HepG2 (cell line): ENCODE measurements at regions not wholly inside any gene's neighbourhood (a gene's known extent, or its start where the extent isn't known, plus 50 kb on each side); places are given as distances from the start of the nearest gene placed in this dataset.

Experiments used
- ATAC-seq: fragments of 200-7000 bp; cut with Tn5 transposase; 3 replicates; pipeline ENCODE4 v1.9.1; 2020; ENCODE audit warnings: mild to moderate bottlenecking, moderate library complexity
- BruUV-seq: library from RNA; stranded (reverse); fragments of 400-500 nt; replicated peaks from 2 replicates; lab custom pipeline; 2021; lab: Mats Ljungman, UMichigan
- CTCF ChIA-PET: fragments of 300-600 bp; formaldehyde crosslinking; extraction: SDS; loops from one replicate; lab custom pipeline; 2021; ENCODE audit warnings: low total read pairs, inconsistent platforms, low intra/inter-chr PET ratio; lab: Yijun Ruan, JAX
- POLR2A ChIA-PET: fragments of 350-600 bp; sonication (Branson Sonifier 250); formaldehyde crosslinking; loops from one replicate; lab custom pipeline; 2020; ENCODE audit warnings: antibody characterized with exemption, inconsistent platforms; lab: Yijun Ruan, JAX
- DNase-seq: peaks from one replicate; pipeline ENCODE4 v3.0.0-alpha.2; 2015; ENCODE audit warnings: low spot score
- FAIRE-seq: peaks from 3 replicates; lab custom pipeline; 2011; peaks lifted over from hg19 to GRCh38; lab: Jason Lieb, UNC
- H2AFZ ChIP-seq: one replicate; pipeline ENCODE4 v1.6.1; 2011; ENCODE audit warnings: low read length, inconsistent platforms
- H3K27ac ChIP-seq: fragments of 300-600 bp; 3 replicates; pipeline ENCODE4 v1.8.0; 2011; ENCODE audit warnings: mixed run types, mild to moderate bottlenecking, mixed read lengths, low read length, inconsistent platforms; ENCODE audit not compliant: insufficient read depth; ENCODE audit errors: extremely low read length
- H3K27me3 ChIP-seq, 2 experiments: fragments of 200-600 bp in 1 of 2; 2 replicates in 1 of 2; 3 replicates in 1 of 2; pipeline versions ENCODE4 v1.6.0 to v1.8.0; 2011; ENCODE audit warnings: low read length in 2 of 2, mild to moderate bottlenecking in 2 of 2, moderate library complexity in 2 of 2, inconsistent platforms in 1 of 2; ENCODE audit not compliant: insufficient read depth in 2 of 2, control insufficient read depth in 1 of 2
- H3K36me3 ChIP-seq, 2 experiments: fragments of 200-600 bp in 1 of 2; replicated peaks in 1 of 2; 2 replicates in 1 of 2; 3 replicates in 1 of 2; pipeline versions ENCODE4 v1.5.1 to v1.8.0; 2011; ENCODE audit warnings: low read length in 2 of 2, inconsistent platforms in 1 of 2; ENCODE audit not compliant: insufficient read depth in 2 of 2, control insufficient read depth in 1 of 2
- H3K4me1 ChIP-seq: 2 replicates; pipeline ENCODE4 v1.5.1; 2012; ENCODE audit warnings: low read length, inconsistent platforms; ENCODE audit not compliant: insufficient read depth
- H3K4me2 ChIP-seq: 2 replicates; pipeline ENCODE4 v1.6.0; 2011; ENCODE audit warnings: low read depth, low read length, inconsistent platforms
- H3K4me3 ChIP-seq, 3 experiments: fragments of 200-600 bp in 1 of 3; sonication (generic), shearing (Covaris generic) in 1 of 3; replicated peaks in 1 of 3; 2 replicates each; pipeline ENCODE4 v1.5.1; 2011 to 2016; ENCODE audit warnings: low read length in 3 of 3, inconsistent platforms in 2 of 3, low read depth in 2 of 3, mild to moderate bottlenecking in 2 of 3, control low read depth in 1 of 3, mixed read lengths in 1 of 3; ENCODE audit not compliant: insufficient read depth in 1 of 3
- H3K79me2 ChIP-seq: one replicate; pipeline ENCODE4 v1.6.1; 2011; ENCODE audit warnings: low read length, inconsistent platforms; ENCODE audit not compliant: insufficient read depth
- H3K9ac ChIP-seq: 2 replicates; pipeline ENCODE4 v1.6.0; 2011; ENCODE audit warnings: mild to moderate bottlenecking, low read depth, low read length, inconsistent platforms; ENCODE audit not compliant: insufficient read depth
- H3K9me3 ChIP-seq: 2 replicates; pipeline ENCODE4 v1.5.1; 2012; ENCODE audit warnings: mild to moderate bottlenecking, low read length
- H4K20me1 ChIP-seq: 2 replicates; pipeline ENCODE4 v1.6.0; 2011; ENCODE audit warnings: inconsistent platforms, mild to moderate bottlenecking, low read length, moderate library complexity; ENCODE audit not compliant: insufficient read depth
- ATF4 ChIP-seq, 2 experiments: fragments of 450-650 bp in 1 of 2; sonication (generic) in 1 of 2; formaldehyde crosslinking; IDR thresholded peaks; 2 replicates each; pipeline versions ENCODE4 v1.5.0 to v1.8.0; 2020 to 2022; ENCODE audit warnings: mild to moderate bottlenecking in 1 of 2, missing genetic modification reagents in 1 of 2
- BCLAF1 ChIP-seq: fragments of 450-650 bp; IDR thresholded peaks from 2 replicates; pipeline ENCODE4 v1.6.1; 2017; ENCODE audit warnings: mild to moderate bottlenecking
- CCAR2 ChIP-seq: fragments of 200-400 bp; formaldehyde crosslinking; optimal IDR thresholded peaks from 2 replicates; pipeline ENCODE3; 2018; ENCODE audit warnings: low read depth, mild to moderate bottlenecking, low read length, moderate library complexity
- HES4 ChIP-seq: sonication (generic); formaldehyde crosslinking; IDR thresholded peaks from 2 replicates; pipeline ENCODE4 v1.9.0; 2021; ENCODE audit warnings: mild to moderate bottlenecking, missing genetic modification reagents, borderline replicate concordance
- POGZ ChIP-seq: sonication (generic); formaldehyde crosslinking; IDR thresholded peaks from 2 replicates; pipeline ENCODE4 v1.4.0; 2020; ENCODE audit warnings: mild to moderate bottlenecking, missing genetic modification reagents
- SIN3A ChIP-seq: IDR thresholded peaks from 2 replicates; pipeline ENCODE4 v1.6.1; 2011; ENCODE audit warnings: low read depth, mild to moderate bottlenecking, control low read depth, low read length, borderline replicate concordance
- SMARCC2 ChIP-seq: fragments of 450-650 bp; IDR thresholded peaks from 2 replicates; pipeline ENCODE4 v1.6.1; 2017; ENCODE audit warnings: antibody characterized with exemption, mild to moderate bottlenecking
- STAT5B ChIP-seq: sonication (generic); formaldehyde crosslinking; IDR thresholded peaks from 2 replicates; pipeline ENCODE4 v1.4.0; 2020; ENCODE audit warnings: missing genetic modification reagents
- TEF ChIP-seq: sonication (generic); formaldehyde crosslinking; IDR thresholded peaks from 2 replicates; pipeline ENCODE4 v1.5.0; 2020; ENCODE audit warnings: missing genetic modification reagents
- ZIK1 ChIP-seq: sonication (generic); formaldehyde crosslinking; IDR thresholded peaks from 2 replicates; pipeline ENCODE4 v1.5.0; 2020; ENCODE audit warnings: mild to moderate bottlenecking, low read depth, missing genetic modification reagents, borderline replicate concordance
- ZNF441 ChIP-seq: sonication (generic); formaldehyde crosslinking; IDR thresholded peaks from 2 replicates; pipeline ENCODE4 v1.7.0; 2021; ENCODE audit warnings: missing genetic modification reagents, borderline replicate concordance
- ZNF674 ChIP-seq: sonication (generic); formaldehyde crosslinking; IDR thresholded peaks from 2 replicates; pipeline ENCODE4 v1.5.0; 2020; ENCODE audit warnings: low read depth, mild to moderate bottlenecking, missing genetic modification reagents
- ZNF747 ChIP-seq: sonication (generic); formaldehyde crosslinking; IDR thresholded peaks from 2 replicates; pipeline ENCODE4 v1.8.1; 2023; ENCODE audit warnings: missing genetic modification reagents, mild to moderate bottlenecking, borderline replicate concordance
- ZNF788 ChIP-seq: sonication (generic); formaldehyde crosslinking; IDR thresholded peaks from 2 replicates; pipeline ENCODE4 v1.5.0; 2020; ENCODE audit warnings: mild to moderate bottlenecking, missing genetic modification reagents, borderline replicate concordance
- WGBS: methylation state at CpG from one replicate; pipeline ENCODE4 v1.1.6; 2017; ENCODE audit warnings: low lambda C conversion rate; 5-methylcytosine and 5-hydroxymethylcytosine counted together
- in situ Hi-C: cut with HindIII; loops from 2 replicates; pipeline ENCODE4 v1.10.0; 2017; ENCODE audit warnings: low pct_unique_long_range_greater_than_20kb; ENCODE audit not compliant: extremely low pct_ligation_motif_present
- intact Hi-C: fragments of 100-400 bp; cut with micrococcal nuclease; formaldehyde crosslinking; loops from one replicate; pipeline ENCODE4 v1.10.0; 2022; ENCODE audit not compliant: unreplicated experiment
- TF ChIP-seq, protein P1 (sequence below): conservative IDR thresholded peaks from 2 replicates; pipeline ENCODE4 v1.6.1; 2018; ENCODE audit warnings: missing genetic modification reagents
- TF ChIP-seq, protein P2 (sequence below): sonication (generic); formaldehyde crosslinking; IDR thresholded peaks from 2 replicates; pipeline ENCODE4 v1.8.1; 2023; ENCODE audit warnings: missing genetic modification reagents, mild to moderate bottlenecking, borderline replicate concordance

- no peak; the same call in 2 of the 3 replicates for ATAC-seq
Observed at GRCh38 chr18:1559563-1559962, 654.9 kb downstream of the ADCYAP1 start.

More at GRCh38 chr18:1559563-1559962, 654.9 kb downstream of the ADCYAP1 start:
- Histone ChIP-seq H3K4me1 (no peaks in the 10 kb centered on the region), H4K20me1 (no peaks in the 10 kb centered on the region), H3K9me3 (no peaks in the 10 kb centered on the region), H3K4me3 (no peak overlapping the region), H3K27me3 (no peaks in the 10 kb centered on the region), H2AFZ (no peak overlapping the region), H3K79me2 (no peaks in the 10 kb centered on the region), H3K27ac (no peak overlapping the region), H3K4me2 (no peak overlapping the region), H3K9ac (no peak overlapping the region), H3K36me3 (no peaks in the 10 kb centered on the region)
- peak; percentile 3 for DNase-seq
- POLR2A ChIA-PET, result no interaction called here
- intact Hi-C loops, result no loop called here
- BruUV-seq, result no TSS peak
- TF ChIP-seq SMARCC2 (no peak), BCLAF1 (no peak), ZIK1 (no peak), ZNF747 (CRISPR knock-in tag) (no peak), ZNF788 (CRISPR knock-in tag) (no peak), CCAR2 (no peak), HES4 (CRISPR knock-in tag) (no peak), TEF (CRISPR knock-in tag) (no peak), ZNF674 (CRISPR knock-in tag) (no peak), POGZ (no peak), STAT5B (no peak), ATF4 (CRISPR knock-in tag; IDR thresholded peaks at IDR 0.05) (no peak), ZNF441 (no peak), SIN3A (no peak)
- TF ChIP-seq, protein P1, sequence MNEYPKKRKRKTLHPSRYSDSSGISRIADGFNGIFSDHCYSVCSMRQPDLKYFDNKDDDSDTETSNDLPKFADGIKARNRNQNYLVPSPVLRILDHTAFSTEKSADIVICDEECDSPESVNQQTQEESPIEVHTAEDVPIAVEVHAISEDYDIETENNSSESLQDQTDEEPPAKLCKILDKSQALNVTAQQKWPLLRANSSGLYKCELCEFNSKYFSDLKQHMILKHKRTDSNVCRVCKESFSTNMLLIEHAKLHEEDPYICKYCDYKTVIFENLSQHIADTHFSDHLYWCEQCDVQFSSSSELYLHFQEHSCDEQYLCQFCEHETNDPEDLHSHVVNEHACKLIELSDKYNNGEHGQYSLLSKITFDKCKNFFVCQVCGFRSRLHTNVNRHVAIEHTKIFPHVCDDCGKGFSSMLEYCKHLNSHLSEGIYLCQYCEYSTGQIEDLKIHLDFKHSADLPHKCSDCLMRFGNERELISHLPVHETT, result no peak
- TF ChIP-seq, protein P2, sequence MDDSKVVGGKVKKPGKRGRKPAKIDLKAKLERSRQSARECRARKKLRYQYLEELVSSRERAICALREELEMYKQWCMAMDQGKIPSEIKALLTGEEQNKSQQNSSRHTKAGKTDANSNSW (CRISPR knock-in tag), result no peak
- CTCF ChIA-PET, result no interaction called here
- in situ Hi-C loops, result no loop called here
- FAIRE-seq, result no peak
- WGBS, result 2% methylated on average over 3 of the region's 3 CpGs
